Memory B cell (primary cell): ENCODE measurements at regions not wholly inside any gene's neighbourhood (a gene's known extent, or its start where the extent isn't known, plus 50 kb on each side); places are given as distances from the start of the nearest gene placed in this dataset.
"Not testable (repeated sequence)": the region's sequence is repeated elsewhere in the genome, so short reads cannot be mapped to it uniquely, and the experiment has no call there.

ENCODE experiments used
- ATAC-seq: fragments of 150-1000 bp; cut with Tn5 transposase; 2 replicates; pipeline ENCODE4 v1.10.0; 2021; ENCODE audit warnings: low read depth, mild to moderate bottlenecking, moderate library complexity
- DNase-seq, 2 donors: peaks; one replicate each; pipeline ENCODE4 v3.0.0; 2022; ENCODE audit warnings: low spot score in 2 of 2
- H3K27ac Mint-ChIP-seq: one replicate; pipeline ENCODE4 v1.8.0; 2022; ENCODE audit warnings: mild to moderate bottlenecking, moderate library complexity, mixed read lengths
- H3K27me3 Mint-ChIP-seq: one replicate; pipeline ENCODE4 v1.8.0; 2022; ENCODE audit warnings: mixed read lengths
- H3K36me3 Mint-ChIP-seq: one replicate; pipeline ENCODE4 v1.8.0; 2022; ENCODE audit warnings: mild to moderate bottlenecking, mixed read lengths
- H3K4me1 Mint-ChIP-seq: one replicate; pipeline ENCODE4 v1.8.0; 2022; ENCODE audit warnings: mixed read lengths
- H3K4me3 Mint-ChIP-seq: one replicate; pipeline ENCODE4 v1.8.0; 2022; ENCODE audit warnings: mild to moderate bottlenecking, moderate library complexity, mixed read lengths
- H3K9me3 Mint-ChIP-seq: one replicate; pipeline ENCODE4 v1.8.0; 2022; ENCODE audit warnings: mixed read lengths

DNA sequence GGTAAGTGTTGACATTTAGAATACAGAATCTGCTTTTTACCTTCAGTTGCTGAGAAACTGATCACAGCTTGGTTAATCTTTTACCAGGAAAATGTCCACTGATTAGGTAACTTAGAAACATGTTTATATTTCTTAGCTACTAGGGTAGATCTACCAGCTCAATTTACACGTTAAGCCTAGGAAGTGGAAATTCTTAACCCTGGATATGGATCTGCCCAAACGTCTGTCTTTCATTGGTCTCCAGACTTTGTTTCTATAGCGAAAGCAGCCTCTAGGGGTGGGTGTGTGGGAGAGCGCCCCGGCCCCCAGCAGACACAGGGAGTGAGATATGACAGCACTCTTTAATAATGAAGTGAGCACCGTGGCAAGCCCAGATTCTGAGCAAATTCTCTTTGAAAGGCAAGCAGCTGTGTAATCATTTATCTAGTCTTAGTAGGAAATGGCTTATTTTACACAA is 141.6 kb upstream of the ZNF608 start:
- H3K36me3 Mint-ChIP-seq = no peaks in the 10 kb centered on the region

DNA sequence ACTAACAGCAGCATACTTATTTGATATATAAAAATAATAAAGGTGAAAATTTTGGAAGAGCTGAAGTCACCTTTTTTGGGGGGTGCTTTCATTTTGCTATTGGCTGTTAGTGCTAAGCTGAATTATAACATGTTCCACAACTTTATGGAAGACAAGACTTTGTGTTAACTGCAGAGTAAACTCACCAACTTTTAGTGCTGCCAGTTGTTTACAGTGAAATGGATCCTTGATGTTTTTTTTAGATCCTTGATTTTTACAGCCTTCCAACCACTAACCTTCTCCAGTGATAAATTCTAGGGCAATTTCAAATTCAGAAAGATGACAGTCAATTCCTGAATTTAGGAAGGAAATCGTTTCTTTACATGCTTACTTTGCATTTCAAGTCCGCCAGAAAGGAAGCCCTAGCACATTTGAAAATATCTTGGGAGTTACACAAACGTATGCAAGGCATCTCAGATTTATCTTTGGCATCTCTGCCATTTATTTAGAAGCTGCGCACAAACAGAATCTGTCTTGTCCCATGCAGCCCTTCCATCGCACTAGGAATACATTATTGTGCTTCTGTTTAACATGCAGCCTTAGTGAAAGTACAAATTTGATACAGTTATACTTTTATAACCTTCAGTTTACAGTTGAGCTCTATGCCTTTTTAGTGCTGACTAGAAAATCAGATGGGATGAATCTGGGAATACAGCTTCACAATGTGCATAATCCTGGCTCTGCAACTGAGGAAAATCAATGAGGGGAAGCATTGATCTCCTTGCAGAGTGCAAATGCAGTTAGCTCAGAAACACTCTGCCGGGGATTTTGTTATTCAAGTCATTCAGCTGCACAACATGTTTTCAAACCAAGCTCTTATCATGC is 142.4 kb upstream of the ZNF608 start:
- no peak for ATAC-seq
- H3K36me3 Mint-ChIP-seq = no peaks in the 10 kb centered on the region
- DNase-seq = no peak
- H3K9me3 Mint-ChIP-seq = no peaks in the 10 kb centered on the region
- H3K4me3 Mint-ChIP-seq = no peak overlapping the region
- H3K27me3 Mint-ChIP-seq = no peaks in the 10 kb centered on the region
- no peaks in the 10 kb centered on the region for H3K4me1 Mint-ChIP-seq
- H3K27ac Mint-ChIP-seq = no peak overlapping the region

More for the DNA sequence above, 141.6 kb upstream of the ZNF608 start:
- no peak for DNase-seq
- H3K9me3 Mint-ChIP-seq = no peaks in the 10 kb centered on the region
- no peak overlapping the region for H3K27ac Mint-ChIP-seq
- no peak overlapping the region for H3K4me3 Mint-ChIP-seq
- no peaks in the 10 kb centered on the region for H3K4me1 Mint-ChIP-seq
- no peaks in the 10 kb centered on the region for H3K27me3 Mint-ChIP-seq
- ATAC-seq = no peak

DNA sequence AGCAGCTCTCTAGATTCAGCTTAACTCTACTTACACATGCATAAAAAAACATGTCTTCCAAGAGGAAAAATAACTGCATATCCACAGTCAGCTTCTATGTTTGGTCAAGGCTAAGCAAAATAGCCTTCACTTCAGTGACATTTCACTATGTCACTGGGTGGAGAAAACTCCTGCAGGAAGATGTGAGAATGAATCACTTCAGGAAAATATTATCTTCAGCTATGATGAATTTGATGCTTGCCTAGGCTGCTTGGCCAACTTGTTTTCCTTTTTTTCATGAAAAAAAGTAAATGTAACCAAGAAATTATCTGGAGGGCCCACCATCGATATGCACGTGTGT is 143.0 kb upstream of the ZNF608 start:
- Mint-ChIP-seq H3K9me3 (no peaks in the 10 kb centered on the region), H3K4me3 (no peak overlapping the region), H3K27ac (no peak overlapping the region), H3K36me3 (no peaks in the 10 kb centered on the region), H3K4me1 (no peaks in the 10 kb centered on the region), H3K27me3 (no peaks in the 10 kb centered on the region)
- ATAC-seq (no peak), DNase-seq (no peak)

DNA sequence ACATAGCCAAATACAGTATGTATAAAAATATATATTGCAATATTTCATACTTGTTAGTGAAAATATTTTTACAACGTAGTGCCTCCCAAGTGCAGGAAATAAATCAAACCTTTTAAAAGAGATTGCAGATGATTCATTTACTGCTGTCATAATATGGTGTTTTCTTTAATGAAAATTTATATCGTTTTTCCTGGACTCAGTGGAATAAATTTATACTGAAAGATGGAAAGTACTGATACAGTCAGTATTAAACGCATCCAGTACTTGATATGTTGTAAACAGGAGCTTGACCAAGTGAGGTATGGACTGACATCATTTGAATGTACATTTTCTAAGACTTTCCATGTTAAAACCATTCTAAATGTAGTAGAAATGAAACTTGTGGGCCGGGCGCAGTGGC is 143.4 kb upstream of the ZNF608 start:
- H3K4me3 Mint-ChIP-seq = no peak overlapping the region
- H3K9me3 Mint-ChIP-seq = no peaks in the 10 kb centered on the region
- H3K36me3 Mint-ChIP-seq = no peaks in the 10 kb centered on the region
- no peaks in the 10 kb centered on the region for H3K4me1 Mint-ChIP-seq
- no peaks in the 10 kb centered on the region for H3K27me3 Mint-ChIP-seq
- no peak overlapping the region for H3K27ac Mint-ChIP-seq
- DNase-seq = no peak
- ATAC-seq = no peak

DNA sequence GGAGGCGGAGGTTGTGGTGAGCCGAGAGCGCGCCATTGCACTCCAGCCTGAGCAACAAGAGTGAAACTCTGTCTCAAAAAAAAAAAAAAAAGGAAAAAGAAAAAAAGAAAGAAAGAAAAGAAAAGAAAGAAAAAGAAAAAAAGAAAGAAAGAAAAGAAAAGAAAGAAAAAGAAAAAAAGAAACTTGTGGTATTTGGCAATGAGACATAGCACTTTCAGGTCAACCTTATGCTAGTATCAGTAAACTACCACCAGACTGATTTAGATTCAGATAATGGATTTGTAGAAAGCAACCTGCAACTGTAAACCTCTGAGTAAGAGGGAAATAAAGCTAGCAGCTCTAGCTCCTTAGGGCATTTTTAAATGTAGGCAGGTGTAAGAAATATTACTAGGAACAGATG is 144.0 kb upstream of the ZNF608 start:
- H3K27me3 Mint-ChIP-seq, ATAC-seq, H3K4me3 Mint-ChIP-seq, H3K36me3 Mint-ChIP-seq, H3K9me3 Mint-ChIP-seq, DNase-seq, H3K27ac Mint-ChIP-seq, H3K4me1 Mint-ChIP-seq: not testable (repeated sequence)

DNA sequence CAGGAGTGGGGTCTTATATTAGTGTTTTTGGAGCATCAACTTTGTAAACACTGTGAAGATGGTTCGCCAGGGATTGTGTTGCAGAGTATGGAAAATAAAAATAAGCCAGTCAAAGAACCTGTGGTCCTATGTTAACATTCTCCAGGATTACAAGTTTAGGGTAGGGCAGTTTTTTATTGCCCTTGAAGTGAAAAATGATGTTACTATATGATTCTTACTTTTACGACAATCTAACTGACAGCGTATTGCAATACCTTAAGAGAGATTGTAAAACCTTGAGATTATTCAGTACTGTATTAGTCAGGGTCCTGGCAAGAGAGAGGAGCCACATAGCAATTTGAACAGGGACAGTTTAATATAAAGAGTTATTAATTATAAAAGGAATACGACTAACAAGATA is 144.7 kb upstream of the ZNF608 start:
- H3K4me3 Mint-ChIP-seq = no peak overlapping the region
- H3K9me3 Mint-ChIP-seq = no peaks in the 10 kb centered on the region
- H3K27ac Mint-ChIP-seq = no peak overlapping the region
- H3K4me1 Mint-ChIP-seq = no peaks in the 10 kb centered on the region
- H3K27me3 Mint-ChIP-seq = no peaks in the 10 kb centered on the region
- H3K36me3 Mint-ChIP-seq = no peaks in the 10 kb centered on the region
- no peak for DNase-seq
- ATAC-seq = no peak

DNA sequence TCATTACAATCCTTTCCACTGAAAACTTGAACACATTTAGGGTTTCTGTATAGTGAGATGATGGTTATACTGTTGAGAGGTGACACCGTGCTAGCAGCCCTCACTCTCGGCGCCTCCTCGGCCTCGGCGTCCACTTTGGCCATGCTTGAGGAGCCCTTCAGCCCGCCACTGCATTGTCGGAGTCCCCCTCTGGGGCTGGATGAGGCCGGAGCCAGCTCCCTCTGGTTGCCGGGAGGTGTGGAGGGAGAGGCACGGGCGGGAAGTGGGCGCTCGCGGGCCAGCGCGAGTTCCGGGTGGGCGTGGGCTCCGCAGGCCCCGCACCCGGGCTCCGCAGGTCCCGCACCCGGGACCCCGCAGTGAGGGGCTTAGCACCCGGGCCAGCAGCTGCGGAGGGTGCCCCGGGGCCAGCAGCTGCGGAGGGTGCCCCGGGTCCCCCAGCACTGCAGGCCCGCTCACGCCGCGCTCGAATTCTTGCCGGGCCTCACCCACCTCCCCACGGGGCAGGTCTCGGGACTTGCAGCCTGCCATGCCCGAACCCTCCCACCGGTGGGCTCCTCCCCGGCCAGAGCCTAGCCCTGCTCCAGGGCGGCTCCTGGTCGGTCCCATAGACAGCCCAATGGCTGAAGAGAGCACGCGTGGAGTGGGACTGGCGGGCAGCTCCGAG is 145.9 kb upstream of the ZNF608 start:
- H3K4me3 Mint-ChIP-seq = no peak overlapping the region
- ATAC-seq (no peak), DNase-seq (no peak)
- no peaks in the 10 kb centered on the region for H3K9me3 Mint-ChIP-seq
- H3K36me3 Mint-ChIP-seq = no peaks in the 10 kb centered on the region
- no peaks in the 10 kb centered on the region for H3K4me1 Mint-ChIP-seq
- H3K27ac Mint-ChIP-seq = no peak overlapping the region
- no peaks in the 10 kb centered on the region for H3K27me3 Mint-ChIP-seq

DNA sequence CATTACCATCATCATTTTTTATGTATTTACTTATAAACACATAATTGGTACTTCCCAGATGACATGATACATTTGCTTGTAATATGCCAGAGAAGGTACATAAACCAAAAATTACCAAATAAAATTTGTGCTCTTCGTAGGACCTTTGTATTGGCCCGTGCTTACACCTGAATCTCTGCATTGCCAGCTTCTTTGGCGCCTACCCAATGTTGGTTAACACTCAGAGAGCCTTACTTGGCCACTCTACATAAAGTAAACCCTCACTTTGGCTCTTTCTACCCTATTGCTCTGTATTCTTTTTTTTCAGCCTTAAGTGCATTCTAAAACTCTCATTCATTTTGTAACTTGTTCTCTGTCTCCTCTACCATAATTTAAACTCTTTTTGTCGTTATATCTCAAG is 148.1 kb upstream of the ZNF608 start:
- H3K4me1 Mint-ChIP-seq = no peaks in the 10 kb centered on the region
- no peaks in the 10 kb centered on the region for H3K9me3 Mint-ChIP-seq
- no peaks in the 10 kb centered on the region for H3K27me3 Mint-ChIP-seq
- no peak for DNase-seq
- no peak overlapping the region for H3K4me3 Mint-ChIP-seq
- peak overlapping the region; percentile 29 for H3K27ac Mint-ChIP-seq
- no peaks in the 10 kb centered on the region for H3K36me3 Mint-ChIP-seq
- ATAC-seq = no peak

DNA sequence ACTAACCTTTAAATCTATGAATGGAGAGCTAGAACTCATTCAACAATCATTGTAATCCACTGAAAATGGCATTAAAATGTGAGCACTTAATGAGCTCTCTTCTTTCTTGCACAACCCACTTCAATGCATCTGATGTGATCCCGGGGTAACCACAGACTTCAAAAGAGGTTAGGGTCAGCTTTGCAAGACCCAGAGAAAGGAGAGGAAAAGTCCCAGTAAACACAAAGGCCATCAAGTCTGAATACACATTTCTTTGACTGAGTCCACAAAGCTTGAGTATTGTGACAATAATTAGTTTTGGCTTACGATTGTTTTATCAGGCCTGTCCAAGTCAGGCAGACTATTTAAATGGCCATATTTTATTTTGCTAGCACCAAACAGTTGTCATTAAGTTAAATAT is 148.8 kb upstream of the ZNF608 start:
- DNase-seq (no peak), ATAC-seq (no peak)
- Mint-ChIP-seq H3K4me1 (no peaks in the 10 kb centered on the region), H3K4me3 (no peak overlapping the region), H3K27ac (no peak overlapping the region), H3K36me3 (no peaks in the 10 kb centered on the region), H3K27me3 (no peaks in the 10 kb centered on the region), H3K9me3 (no peaks in the 10 kb centered on the region)

DNA sequence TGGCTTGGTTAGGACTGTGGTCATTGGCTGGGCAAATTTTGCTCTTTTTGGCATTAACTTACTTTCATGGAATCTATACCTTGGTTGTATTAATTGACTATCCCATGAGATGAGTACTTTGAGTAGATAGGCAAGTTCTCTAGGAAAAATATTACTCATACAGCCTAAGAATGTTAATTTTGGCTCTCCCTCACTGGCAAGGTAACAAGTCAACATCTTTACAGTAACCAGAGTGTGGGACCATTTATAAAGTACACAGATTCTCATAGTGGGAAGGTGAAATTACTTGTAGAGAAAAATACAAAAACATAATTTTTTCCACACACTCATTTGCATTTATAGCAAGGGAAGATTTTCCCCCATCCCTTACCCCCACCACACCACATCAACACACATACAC is 154.6 kb upstream of the ZNF608 start:
- H3K27me3 Mint-ChIP-seq = no peaks in the 10 kb centered on the region
- H3K27ac Mint-ChIP-seq = no peak overlapping the region
- no peaks in the 10 kb centered on the region for H3K36me3 Mint-ChIP-seq
- H3K4me1 Mint-ChIP-seq = peaks cover 19% of the 10 kb centered on the region
- no peaks in the 10 kb centered on the region for H3K9me3 Mint-ChIP-seq
- ATAC-seq = no peak
- DNase-seq = no peak
- H3K4me3 Mint-ChIP-seq = no peak overlapping the region

DNA sequence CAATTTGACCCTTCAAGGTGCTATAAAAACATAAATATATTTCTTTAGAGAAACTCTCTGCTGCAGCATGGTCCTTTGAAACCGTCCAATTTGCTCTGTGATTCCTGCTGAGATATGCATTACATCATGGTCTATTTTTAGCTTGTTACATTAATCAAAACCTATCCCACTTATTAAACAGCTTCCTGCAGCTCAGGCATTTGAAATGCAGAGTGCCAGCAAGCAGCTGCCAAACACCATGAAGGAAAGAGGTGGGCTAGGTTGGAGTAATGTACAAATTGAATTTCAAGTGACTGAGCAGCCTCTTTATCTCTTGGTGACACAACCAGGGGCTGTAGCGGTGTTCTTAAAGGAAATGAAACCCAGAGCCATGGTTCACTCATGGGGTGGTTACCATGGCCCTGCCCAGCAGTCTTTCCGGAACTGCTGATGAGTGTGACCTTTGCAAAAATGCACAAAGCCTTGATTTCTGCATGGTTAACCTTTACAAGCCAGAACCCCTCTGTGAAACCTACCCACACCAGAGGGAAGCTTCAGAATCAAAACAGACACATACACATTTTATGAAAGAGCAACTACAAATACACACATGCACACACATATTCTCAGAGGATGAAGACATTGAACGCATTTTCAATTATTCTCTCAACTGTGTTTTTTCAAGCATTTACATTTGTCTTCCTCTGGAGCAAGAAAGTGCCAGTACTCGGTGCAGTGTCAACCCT is 155.8 kb upstream of the ZNF608 start:
- no peaks in the 10 kb centered on the region for H3K9me3 Mint-ChIP-seq
- no peaks in the 10 kb centered on the region for H3K36me3 Mint-ChIP-seq
- no peaks in the 10 kb centered on the region for H3K27me3 Mint-ChIP-seq
- peak overlapping the region; percentile 53 for H3K4me3 Mint-ChIP-seq
- H3K4me1 Mint-ChIP-seq = peaks cover 22% of the 10 kb centered on the region
- peak; percentile 16 to 40 for DNase-seq
- peak overlapping the region; percentile 87 for H3K27ac Mint-ChIP-seq
- peak; percentile 98 for ATAC-seq

DNA sequence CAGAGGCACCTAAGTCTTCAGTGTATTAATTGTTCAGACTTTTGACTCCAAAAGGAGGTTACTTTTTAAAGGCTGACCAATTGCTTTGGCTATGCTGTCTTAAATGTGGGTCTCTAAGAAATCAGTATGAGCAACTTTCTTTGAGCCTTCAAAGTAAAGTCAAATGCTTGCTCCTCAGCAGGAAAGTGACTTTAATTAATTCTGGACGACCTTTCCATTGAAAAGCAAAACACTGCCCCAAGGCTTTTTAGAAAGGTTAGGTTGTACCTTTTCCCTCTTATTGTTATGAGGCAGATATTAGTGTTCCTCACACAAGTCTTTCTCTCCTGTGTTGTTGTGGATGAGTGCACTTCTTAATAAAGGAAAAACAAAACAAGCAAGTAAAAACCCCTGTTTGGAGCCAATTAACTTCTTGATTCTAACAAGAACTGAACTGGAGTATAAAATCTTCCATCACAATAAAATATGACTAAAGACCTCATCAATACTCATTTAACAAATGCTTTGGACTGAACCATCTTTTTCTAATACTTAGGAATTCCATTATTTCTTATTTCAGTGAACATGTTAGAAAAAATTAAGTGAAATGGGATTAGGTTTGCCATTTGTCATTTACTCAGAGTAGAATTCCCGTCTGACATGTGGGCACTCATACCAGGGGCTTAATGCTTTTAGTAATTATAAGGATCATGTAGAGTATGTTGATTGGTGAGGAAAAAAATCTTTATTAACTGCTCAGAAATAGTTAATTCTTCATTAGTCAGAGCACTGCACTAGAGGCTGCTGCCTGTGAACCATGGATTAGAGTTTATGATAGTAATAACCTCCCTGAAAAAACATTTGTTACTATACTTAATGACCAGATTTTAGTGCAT is 159.1 kb upstream of the ZNF608 start:
- H3K27me3 Mint-ChIP-seq = no peaks in the 10 kb centered on the region
- no peak overlapping the region for H3K27ac Mint-ChIP-seq
- H3K9me3 Mint-ChIP-seq = no peaks in the 10 kb centered on the region
- no peak overlapping the region for H3K4me3 Mint-ChIP-seq
- DNase-seq = no peak
- H3K36me3 Mint-ChIP-seq = no peaks in the 10 kb centered on the region
- H3K4me1 Mint-ChIP-seq = peaks cover 24% of the 10 kb centered on the region
- ATAC-seq = no peak

DNA sequence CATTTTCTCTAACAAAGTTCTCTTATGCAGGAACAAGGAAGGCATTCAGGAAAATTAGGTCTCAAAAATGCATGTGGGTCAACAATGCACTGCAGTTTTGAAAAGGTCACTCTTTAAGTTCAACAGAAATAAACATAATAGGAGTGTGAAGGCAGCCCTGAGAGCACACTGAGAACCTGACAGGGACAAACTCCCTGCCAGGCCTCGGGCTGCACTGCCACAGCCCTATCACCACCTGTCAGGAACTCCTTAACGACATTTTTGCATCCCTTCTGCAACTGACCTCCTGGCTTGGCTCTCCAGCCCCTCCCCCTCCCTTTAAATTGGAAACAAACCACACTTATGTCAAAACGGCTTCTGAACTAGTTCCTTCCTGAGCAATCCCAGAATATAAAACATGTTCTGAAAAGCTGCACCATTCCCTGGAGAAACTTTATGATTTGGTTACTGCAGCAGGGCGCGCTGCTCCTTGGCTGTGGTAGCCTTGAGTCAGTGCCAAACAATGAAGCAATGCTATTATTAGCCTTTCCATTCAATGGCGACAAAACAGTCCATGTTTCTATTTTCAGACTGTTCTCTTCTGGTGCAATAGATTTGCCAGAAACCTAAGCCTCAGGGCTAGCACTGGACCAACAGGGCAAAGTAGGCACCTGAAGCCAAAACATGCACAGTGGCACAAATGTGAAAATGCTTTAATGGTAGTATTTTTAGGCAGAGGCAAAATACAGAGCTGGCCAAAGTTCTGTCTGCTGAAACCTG is 160.1 kb upstream of the ZNF608 start:
- Mint-ChIP-seq H3K27me3 (no peaks in the 10 kb centered on the region), H3K27ac (no peak overlapping the region), H3K9me3 (no peaks in the 10 kb centered on the region), H3K4me1 (peaks cover 23% of the 10 kb centered on the region), H3K36me3 (no peaks in the 10 kb centered on the region), H3K4me3 (no peak overlapping the region)
- no peak for ATAC-seq
- no peak for DNase-seq
